H1 (cell line): ENCODE measurements at regions not wholly inside any gene's neighbourhood (a gene's known extent, or its start where the extent isn't known, plus 50 kb on each side); places are given as distances from the start of the nearest gene placed in this dataset.

Experiments
- CTCF ChIA-PET: fragments of 300-600 bp; sonication (Branson Sonifier 250); formaldehyde crosslinking; loops from one replicate; lab custom pipeline; 2021; ENCODE audit not compliant: partially characterized antibody; lab: Charles Lee
- POLR2A ChIA-PET: fragments of 300-600 bp; sonication (Branson Sonifier 250); formaldehyde crosslinking; loops from one replicate; lab custom pipeline; 2021; ENCODE audit warnings: inconsistent platforms; ENCODE audit not compliant: partially characterized antibody; lab: Charles Lee
- DNase-seq, 2 experiments: peaks; one replicate each; pipeline versions ENCODE4 v3.0.0 to v3.0.0-alpha.2; 2010 to 2022; ENCODE audit warnings: low spot score in 2 of 2, low read depth in 1 of 2, mixed read lengths in 1 of 2
- FAIRE-seq: peaks from 2 replicates; lab custom pipeline; 2011; peaks lifted over from hg19 to GRCh38; lab: Jason Lieb, UNC
- H2AFZ ChIP-seq: 2 replicates; pipeline ENCODE4 v1.8.1; 2012; ENCODE audit warnings: low read length, inconsistent platforms
- H2AK5ac ChIP-seq: 2 replicates; pipeline ENCODE4 v1.6.1; 2013; ENCODE audit warnings: low read depth, low read length
- H2BK120ac ChIP-seq: replicated peaks from 2 replicates; pipeline ENCODE3; 2013; ENCODE audit warnings: low read depth, low read length, inconsistent platforms
- H2BK12ac ChIP-seq: 2 replicates; pipeline ENCODE4 v1.6.1; 2013; ENCODE audit warnings: low read depth, low read length
- H2BK15ac ChIP-seq: 2 replicates; pipeline ENCODE4 v1.6.1; 2013; ENCODE audit warnings: low read length
- H2BK20ac ChIP-seq: 2 replicates; pipeline ENCODE4 v1.6.1; 2013; ENCODE audit warnings: low read length
- H2BK5ac ChIP-seq: 2 replicates; pipeline ENCODE4 v1.6.1; 2013; ENCODE audit warnings: low read depth, low read length
- H3K14ac ChIP-seq: 2 replicates; pipeline ENCODE4 v1.6.1; 2013; ENCODE audit warnings: inconsistent platforms; ENCODE audit not compliant: insufficient read length
- H3K18ac ChIP-seq: 2 replicates; pipeline ENCODE4 v1.6.1; 2013; ENCODE audit warnings: low read length; ENCODE audit errors: extremely low read depth
- H3K23ac ChIP-seq: 2 replicates; pipeline ENCODE4 v1.6.1; 2013; ENCODE audit warnings: inconsistent platforms; ENCODE audit not compliant: insufficient read length
- H3K23me2 ChIP-seq: 2 replicates; pipeline ENCODE4 v1.6.1; 2013; ENCODE audit warnings: low read depth, low read length
- H3K27ac ChIP-seq: 2 replicates; pipeline ENCODE4 v1.6.1; 2011; ENCODE audit warnings: low read depth, low read length, inconsistent platforms
- H3K27me3 ChIP-seq, 4 experiments: replicated peaks in 1 of 4; 1 replicate in 1 of 4; 2 replicates in 3 of 4; pipeline versions ENCODE4 v1.6.1 to v1.8.1; 2011 to 2013; ENCODE audit warnings: low read length in 3 of 4, mild to moderate bottlenecking in 3 of 4, inconsistent platforms in 2 of 4, mixed read lengths in 2 of 4, moderate library complexity in 1 of 4; ENCODE audit not compliant: control insufficient read depth in 3 of 4, insufficient read depth in 3 of 4; ENCODE audit errors: extremely low read depth in 1 of 4
- H3K36me3 ChIP-seq, 4 experiments: 2 replicates each; pipeline versions ENCODE4 v1.6.1 to v1.8.1; 2011 to 2013; ENCODE audit warnings: mild to moderate bottlenecking in 4 of 4, low read length in 3 of 4, moderate library complexity in 2 of 4, control low read depth in 1 of 4, inconsistent platforms in 1 of 4; ENCODE audit not compliant: insufficient read depth in 4 of 4, control insufficient read depth in 2 of 4
- H3K4ac ChIP-seq: replicated peaks from 2 replicates; pipeline ENCODE3; 2013; ENCODE audit warnings: low read length, low read depth, mixed read lengths, inconsistent platforms; ENCODE audit not compliant: insufficient read length
- H3K4me1 ChIP-seq, 4 experiments: replicated peaks in 1 of 4; 1 replicate in 1 of 4; 2 replicates in 3 of 4; pipeline versions ENCODE4 v1.6.1 to v1.8.1; 2011 to 2013; ENCODE audit warnings: low read length in 3 of 4, inconsistent platforms in 2 of 4, mixed read lengths in 1 of 4; ENCODE audit not compliant: insufficient read depth in 4 of 4, control insufficient read depth in 3 of 4
- H3K4me2 ChIP-seq, 2 experiments: 2 replicates each; pipeline versions ENCODE4 v1.6.1 to v1.8.1; 2011 to 2013; ENCODE audit warnings: low read depth in 2 of 2, low read length in 2 of 2, control low read depth in 1 of 2, inconsistent platforms in 1 of 2, mild to moderate bottlenecking in 1 of 2; ENCODE audit not compliant: insufficient read depth in 1 of 2
- H3K4me3 ChIP-seq, 4 experiments: fragments of 200-600, 300-600 bp in 1 of 4; sonication (generic), shearing (Covaris generic), sonication (Bioruptor Twin) in 1 of 4; 2 replicates each; pipeline versions ENCODE4 v1.5.1 to v1.8.1; 2011 to 2016; ENCODE audit warnings: low read length in 4 of 4, low read depth in 3 of 4, control low read depth in 2 of 4, inconsistent platforms in 2 of 4, mild to moderate bottlenecking in 2 of 4, mixed read lengths in 1 of 4, moderate library complexity in 1 of 4; ENCODE audit not compliant: insufficient read depth in 2 of 4; ENCODE audit errors: extremely low read depth in 1 of 4
- H3K56ac ChIP-seq: replicated peaks from 2 replicates; pipeline ENCODE3; 2013; ENCODE audit warnings: low read depth, mild to moderate bottlenecking, mixed read lengths, low read length, inconsistent platforms; ENCODE audit not compliant: insufficient read length
- H3K79me1 ChIP-seq: 2 replicates; pipeline ENCODE4 v1.6.1; 2013; ENCODE audit warnings: low read depth, low read length, control low read depth
- H3K79me2 ChIP-seq, 2 experiments: 2 replicates each; pipeline versions ENCODE4 v1.6.1 to v1.8.1; 2012 to 2013; ENCODE audit warnings: low read length in 2 of 2, mild to moderate bottlenecking in 2 of 2, inconsistent platforms in 1 of 2; ENCODE audit not compliant: insufficient read depth in 2 of 2, control insufficient read depth in 1 of 2
- H3K9ac ChIP-seq, 4 experiments: replicated peaks in 1 of 4; 1 replicate in 1 of 4; 2 replicates in 3 of 4; pipeline versions ENCODE4 v1.6.1 to v1.8.1; 2011 to 2013; ENCODE audit warnings: low read depth in 3 of 4, low read length in 3 of 4, control low read depth in 2 of 4, mild to moderate bottlenecking in 2 of 4, moderate library complexity in 2 of 4, inconsistent platforms in 1 of 4; ENCODE audit errors: extremely low read depth in 1 of 4
- H3K9me3 ChIP-seq, 2 experiments: 2 replicates each; pipeline versions ENCODE4 v1.6.1 to v1.8.1; 2012 to 2013; ENCODE audit warnings: mild to moderate bottlenecking in 2 of 2, moderate library complexity in 2 of 2, control low read depth in 1 of 2, inconsistent platforms in 1 of 2, low read depth in 1 of 2, low read length in 1 of 2, mixed read lengths in 1 of 2; ENCODE audit not compliant: insufficient read depth in 2 of 2
- H4K20me1 ChIP-seq, 2 experiments: replicated peaks in 1 of 2; 2 replicates each; pipeline versions ENCODE3 to v1.8.1; 2011 to 2013; ENCODE audit warnings: inconsistent platforms in 2 of 2, low read length in 2 of 2, mild to moderate bottlenecking in 1 of 2; ENCODE audit not compliant: insufficient read depth in 2 of 2, control insufficient read depth in 1 of 2
- H4K5ac ChIP-seq: 2 replicates; pipeline ENCODE4 v1.6.1; 2013; ENCODE audit warnings: low read length, low read depth, mixed read lengths, inconsistent platforms; ENCODE audit not compliant: insufficient read length
- H4K8ac ChIP-seq: 2 replicates; pipeline ENCODE4 v1.8.0; 2013; ENCODE audit warnings: mild to moderate bottlenecking, moderate library complexity, low read length, inconsistent platforms; ENCODE audit not compliant: insufficient read depth; ENCODE audit errors: extremely low read depth
- H4K91ac ChIP-seq: replicated peaks from 2 replicates; pipeline ENCODE3; 2013; ENCODE audit warnings: low read length, mixed read lengths, inconsistent platforms; ENCODE audit not compliant: insufficient read length
- KDM4A ChIP-seq: IDR thresholded peaks from one replicate; pipeline ENCODE4 v1.7.1; 2012; ENCODE audit warnings: low read depth, mild to moderate bottlenecking, moderate library complexity, low read length, inconsistent platforms; ENCODE audit not compliant: severe bottlenecking
- MAFK ChIP-seq: IDR thresholded peaks from 2 replicates; pipeline ENCODE4 v1.6.1; 2012; ENCODE audit warnings: low read depth, mild to moderate bottlenecking, improper control_type of control experiment, low read length
- POU5F1 ChIP-seq: IDR thresholded peaks from 2 replicates; pipeline ENCODE4 v1.6.1; 2011; ENCODE audit warnings: low read depth, mild to moderate bottlenecking, low read length, moderate library complexity
- WGBS, 2 experiments: shearing (Covaris generic) in 1 of 2; methylation state at CpG; one replicate each; pipeline versions ENCODE4 v1.1.6 to v1.1.7; 2013 to 2015; ENCODE audit warnings: low lambda C conversion rate in 2 of 2, mixed read lengths in 2 of 2, inconsistent platforms in 1 of 2, low coverage in 1 of 2, missing lambda C conversion rate in 1 of 2; ENCODE audit not compliant: insufficient replicate concordance in 2 of 2, insufficient coverage in 1 of 2, insufficient read length in 1 of 2; ENCODE audit errors: extremely low coverage in 1 of 2, missing lambda C conversion rate in 1 of 2; 5-methylcytosine and 5-hydroxymethylcytosine counted together
- TF ChIP-seq, protein P1 (sequence below): IDR thresholded peaks from 2 replicates; pipeline ENCODE4 v1.6.1; 2012; ENCODE audit warnings: low read length, inconsistent platforms
- TF ChIP-seq, protein P2 (sequence below): IDR thresholded peaks from 2 replicates; pipeline ENCODE4 v1.6.1; 2012; ENCODE audit warnings: inconsistent platforms

DNA sequence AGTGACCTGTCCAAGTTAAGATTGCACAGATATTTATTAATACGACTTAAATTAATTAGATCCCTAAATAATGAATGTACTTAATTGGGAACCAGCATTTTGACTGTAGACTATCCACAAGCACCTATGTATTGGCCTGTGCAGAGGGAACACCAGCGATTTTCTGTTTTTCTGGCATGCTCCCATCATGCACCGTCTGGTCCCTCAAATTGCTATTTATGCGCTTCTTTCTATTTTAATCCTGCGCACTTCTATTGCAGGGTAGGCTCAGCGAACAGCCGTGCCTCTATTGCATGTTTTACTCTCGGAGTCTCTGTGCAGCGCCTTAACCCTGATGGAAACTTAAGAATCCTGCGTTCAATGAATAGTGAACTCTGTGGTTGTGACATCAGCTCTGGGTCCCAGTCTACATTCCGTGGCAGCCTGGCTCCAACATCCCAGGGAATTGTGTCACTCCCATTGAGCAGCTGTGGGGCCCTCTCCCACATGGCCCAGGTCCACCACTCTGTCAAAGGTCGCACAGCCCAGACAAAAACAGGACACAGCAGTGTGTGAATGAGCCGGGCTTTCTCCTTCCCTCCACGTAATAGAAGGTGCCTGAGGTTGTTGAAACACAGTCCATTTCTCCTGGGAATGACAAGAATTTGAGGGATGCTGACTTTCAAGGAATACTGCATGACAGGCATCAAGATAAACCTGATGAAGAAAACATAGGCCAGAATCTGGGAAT is 239.7 kb upstream of the KLF6 start:
- H3K27me3 ChIP-seq: no peaks in the 10 kb centered on the region
- no peak overlapping the region for H2BK5ac ChIP-seq
- DNase-seq (no peak), FAIRE-seq (no peak)
- H3K27ac ChIP-seq: no peak overlapping the region
- no peaks in the 10 kb centered on the region for H3K79me2 ChIP-seq
- no peaks in the 10 kb centered on the region for H3K36me3 ChIP-seq
- H4K5ac ChIP-seq: no peak overlapping the region
- no peak overlapping the region for H3K9ac ChIP-seq
- H3K4me1 ChIP-seq: no peaks in the 10 kb centered on the region
- no peak overlapping the region for H2BK15ac ChIP-seq
- no peaks in the 10 kb centered on the region for H4K20me1 ChIP-seq
- no peak overlapping the region for H3K18ac ChIP-seq
- H3K14ac ChIP-seq: no peak overlapping the region
- POLR2A ChIA-PET: no interaction called here
- no peak overlapping the region for H3K23ac ChIP-seq
- WGBS, 2 experiments: 91% methylated on average over 13 of the region's 14 CpGs; no CpG with 5 or more reads in 1 of the 2 experiments
- H3K4me2 ChIP-seq: no peak overlapping the region
- H3K4me3 ChIP-seq: no peak overlapping the region
- no peak overlapping the region for H3K56ac ChIP-seq
- CTCF ChIA-PET: no interaction called here
- no peak overlapping the region for H3K4ac ChIP-seq
- no peaks in the 10 kb centered on the region for H3K9me3 ChIP-seq
- no peak overlapping the region for H2BK12ac ChIP-seq
- no peak overlapping the region for H2BK120ac ChIP-seq
- no peak overlapping the region for H4K8ac ChIP-seq
- no peak overlapping the region for H2AFZ ChIP-seq
- no peaks in the 10 kb centered on the region for H3K79me1 ChIP-seq
- TF ChIP-seq, protein P1, sequence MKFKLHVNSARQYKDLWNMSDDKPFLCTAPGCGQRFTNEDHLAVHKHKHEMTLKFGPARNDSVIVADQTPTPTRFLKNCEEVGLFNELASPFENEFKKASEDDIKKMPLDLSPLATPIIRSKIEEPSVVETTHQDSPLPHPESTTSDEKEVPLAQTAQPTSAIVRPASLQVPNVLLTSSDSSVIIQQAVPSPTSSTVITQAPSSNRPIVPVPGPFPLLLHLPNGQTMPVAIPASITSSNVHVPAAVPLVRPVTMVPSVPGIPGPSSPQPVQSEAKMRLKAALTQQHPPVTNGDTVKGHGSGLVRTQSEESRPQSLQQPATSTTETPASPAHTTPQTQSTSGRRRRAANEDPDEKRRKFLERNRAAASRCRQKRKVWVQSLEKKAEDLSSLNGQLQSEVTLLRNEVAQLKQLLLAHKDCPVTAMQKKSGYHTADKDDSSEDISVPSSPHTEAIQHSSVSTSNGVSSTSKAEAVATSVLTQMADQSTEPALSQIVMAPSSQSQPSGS: no peak
- no peak for TF ChIP-seq POU5F1
- TF ChIP-seq MAFK: no peak
- TF ChIP-seq, protein P2, sequence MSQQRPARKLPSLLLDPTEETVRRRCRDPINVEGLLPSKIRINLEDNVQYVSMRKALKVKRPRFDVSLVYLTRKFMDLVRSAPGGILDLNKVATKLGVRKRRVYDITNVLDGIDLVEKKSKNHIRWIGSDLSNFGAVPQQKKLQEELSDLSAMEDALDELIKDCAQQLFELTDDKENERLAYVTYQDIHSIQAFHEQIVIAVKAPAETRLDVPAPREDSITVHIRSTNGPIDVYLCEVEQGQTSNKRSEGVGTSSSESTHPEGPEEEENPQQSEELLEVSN: no peak
- no peak for TF ChIP-seq KDM4A
- no peak overlapping the region for H2AK5ac ChIP-seq
- no peak overlapping the region for H4K91ac ChIP-seq
- H3K23me2 ChIP-seq: no peaks in the 10 kb centered on the region
- no peak overlapping the region for H2BK20ac ChIP-seq
